ENCODE measurements at regions not wholly inside any gene's neighbourhood (a gene's known extent, or its start where the extent isn't known, plus 50 kb on each side); places are given as distances from the start of the nearest gene placed in this dataset.

DNA sequence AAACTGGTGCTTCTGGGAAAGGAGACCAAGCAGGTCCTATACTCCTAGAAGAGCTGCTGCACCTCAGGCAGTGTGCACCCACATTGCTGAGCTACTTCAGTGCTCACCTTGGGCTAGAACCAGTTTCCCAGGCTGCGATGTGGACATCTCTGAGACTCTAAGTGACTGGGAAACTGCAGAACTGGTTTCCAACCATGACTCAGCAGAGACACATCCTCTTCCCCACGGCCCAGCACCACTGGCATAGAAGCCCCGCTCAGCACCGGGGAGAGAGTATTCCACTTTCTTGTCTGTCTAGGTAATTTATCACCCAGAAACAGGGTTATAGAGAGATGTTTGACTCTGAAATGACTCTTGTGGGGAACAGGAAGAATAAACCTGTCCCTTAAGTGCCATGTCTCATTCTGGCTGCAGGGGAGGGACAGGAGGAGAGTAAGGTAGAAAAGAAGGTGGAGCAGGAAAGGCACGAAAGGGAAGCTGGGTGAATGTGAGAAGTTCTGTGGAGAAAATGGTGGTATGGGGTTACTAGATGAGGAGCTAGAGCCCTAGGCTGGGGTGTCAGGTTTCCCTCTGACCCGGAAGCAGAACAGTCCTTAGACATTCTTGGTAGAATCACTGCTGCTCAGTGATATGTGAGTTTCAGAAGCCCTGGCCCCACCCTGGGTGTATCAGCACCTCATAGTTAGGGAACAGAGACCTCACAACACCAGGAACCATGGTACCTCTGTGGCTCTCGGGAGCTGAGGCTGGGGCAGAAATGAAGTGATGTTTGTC is 340.4 kb upstream of the NCAM1 start:
- no peak overlapping the region for H3K4me3 ChIP-seq (ENCODE audit: low read depth in 2 of 2, low read length in 2 of 2)
- ATAC-seq = no peak

DNA sequence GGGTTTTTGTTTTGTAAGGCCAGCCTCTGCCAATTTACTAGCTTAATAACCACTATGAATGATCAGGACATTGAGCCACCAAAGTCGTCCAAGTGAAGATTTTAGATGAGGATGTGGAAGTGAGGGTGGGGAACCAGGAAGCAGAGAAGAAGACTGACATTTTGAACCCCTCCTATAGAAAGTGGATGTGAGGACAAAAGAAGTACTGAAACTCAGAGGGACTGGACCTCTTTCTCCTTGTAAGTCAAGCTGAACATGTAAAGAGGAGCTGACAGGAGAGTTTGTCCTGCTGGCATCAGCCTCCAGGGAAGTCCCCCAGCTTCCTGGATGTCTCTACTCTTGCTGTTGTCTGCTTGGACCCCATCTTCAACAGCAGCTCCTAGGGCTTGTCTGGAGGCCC is 338.2 kb upstream of the NCAM1 start:
- H3K36me3 ChIP-seq (ENCODE audit: control insufficient read depth, insufficient read depth, low read length) = no peaks in the 10 kb centered on the region
- no peak for DNase-seq (ENCODE audit: low read depth, low spot score)
- H3K4me1 ChIP-seq (ENCODE audit: control insufficient read depth, insufficient read depth, low read length) = no peaks in the 10 kb centered on the region
- no peak overlapping the region for H3K27ac ChIP-seq (ENCODE audit: low read length)
- ChIA-PET CTCF (interaction anchor here (0.7 kb wide), 1 partner anchor 50 kb away, joined by 3 read pairs; no protein-coding TSS in a partner anchor), POLR2A (no interaction called here)
- H3K4me3 ChIP-seq (ENCODE audit: low read depth in 2 of 2, low read length in 2 of 2) = no peak overlapping the region
- in situ Hi-C loops (cut with HindIII; ENCODE audit: low pct_unique_long_range_greater_than_20kb, low sequenced_read_pairs) = no loop called here
- BruUV-seq (replicated peaks) = no TSS peak
- TF ChIP-seq POLR2AphosphoS5 (IDR thresholded peaks at IDR 0.05; ENCODE audit: low read depth, low read length) (no peak), SIN3A (IDR thresholded peaks at IDR 0.05; ENCODE audit: borderline replicate concordance, insufficient read depth, low read depth, low read length) (no peak), TCF7L2 (IDR thresholded peaks at IDR 0.05; ENCODE audit: low read depth, low read length) (no peak)
- TF ChIP-seq, protein P1, sequence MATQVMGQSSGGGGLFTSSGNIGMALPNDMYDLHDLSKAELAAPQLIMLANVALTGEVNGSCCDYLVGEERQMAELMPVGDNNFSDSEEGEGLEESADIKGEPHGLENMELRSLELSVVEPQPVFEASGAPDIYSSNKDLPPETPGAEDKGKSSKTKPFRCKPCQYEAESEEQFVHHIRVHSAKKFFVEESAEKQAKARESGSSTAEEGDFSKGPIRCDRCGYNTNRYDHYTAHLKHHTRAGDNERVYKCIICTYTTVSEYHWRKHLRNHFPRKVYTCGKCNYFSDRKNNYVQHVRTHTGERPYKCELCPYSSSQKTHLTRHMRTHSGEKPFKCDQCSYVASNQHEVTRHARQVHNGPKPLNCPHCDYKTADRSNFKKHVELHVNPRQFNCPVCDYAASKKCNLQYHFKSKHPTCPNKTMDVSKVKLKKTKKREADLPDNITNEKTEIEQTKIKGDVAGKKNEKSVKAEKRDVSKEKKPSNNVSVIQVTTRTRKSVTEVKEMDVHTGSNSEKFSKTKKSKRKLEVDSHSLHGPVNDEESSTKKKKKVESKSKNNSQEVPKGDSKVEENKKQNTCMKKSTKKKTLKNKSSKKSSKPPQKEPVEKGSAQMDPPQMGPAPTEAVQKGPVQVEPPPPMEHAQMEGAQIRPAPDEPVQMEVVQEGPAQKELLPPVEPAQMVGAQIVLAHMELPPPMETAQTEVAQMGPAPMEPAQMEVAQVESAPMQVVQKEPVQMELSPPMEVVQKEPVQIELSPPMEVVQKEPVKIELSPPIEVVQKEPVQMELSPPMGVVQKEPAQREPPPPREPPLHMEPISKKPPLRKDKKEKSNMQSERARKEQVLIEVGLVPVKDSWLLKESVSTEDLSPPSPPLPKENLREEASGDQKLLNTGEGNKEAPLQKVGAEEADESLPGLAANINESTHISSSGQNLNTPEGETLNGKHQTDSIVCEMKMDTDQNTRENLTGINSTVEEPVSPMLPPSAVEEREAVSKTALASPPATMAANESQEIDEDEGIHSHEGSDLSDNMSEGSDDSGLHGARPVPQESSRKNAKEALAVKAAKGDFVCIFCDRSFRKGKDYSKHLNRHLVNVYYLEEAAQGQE (IDR thresholded peaks at IDR 0.05; ENCODE audit: insufficient read depth in 1 of 2, low read depth in 2 of 2, low read length in 1 of 2) = no peak
- TF ChIP-seq, protein P2, sequence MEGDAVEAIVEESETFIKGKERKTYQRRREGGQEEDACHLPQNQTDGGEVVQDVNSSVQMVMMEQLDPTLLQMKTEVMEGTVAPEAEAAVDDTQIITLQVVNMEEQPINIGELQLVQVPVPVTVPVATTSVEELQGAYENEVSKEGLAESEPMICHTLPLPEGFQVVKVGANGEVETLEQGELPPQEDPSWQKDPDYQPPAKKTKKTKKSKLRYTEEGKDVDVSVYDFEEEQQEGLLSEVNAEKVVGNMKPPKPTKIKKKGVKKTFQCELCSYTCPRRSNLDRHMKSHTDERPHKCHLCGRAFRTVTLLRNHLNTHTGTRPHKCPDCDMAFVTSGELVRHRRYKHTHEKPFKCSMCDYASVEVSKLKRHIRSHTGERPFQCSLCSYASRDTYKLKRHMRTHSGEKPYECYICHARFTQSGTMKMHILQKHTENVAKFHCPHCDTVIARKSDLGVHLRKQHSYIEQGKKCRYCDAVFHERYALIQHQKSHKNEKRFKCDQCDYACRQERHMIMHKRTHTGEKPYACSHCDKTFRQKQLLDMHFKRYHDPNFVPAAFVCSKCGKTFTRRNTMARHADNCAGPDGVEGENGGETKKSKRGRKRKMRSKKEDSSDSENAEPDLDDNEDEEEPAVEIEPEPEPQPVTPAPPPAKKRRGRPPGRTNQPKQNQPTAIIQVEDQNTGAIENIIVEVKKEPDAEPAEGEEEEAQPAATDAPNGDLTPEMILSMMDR (IDR thresholded peaks at IDR 0.05) = no peak
- no peak for ATAC-seq
- intact Hi-C loops (cut with micrococcal nuclease; ENCODE audit: unreplicated experiment) = no loop called here
- no peaks in the 10 kb centered on the region for H3K27me3 ChIP-seq (ENCODE audit: control insufficient read depth, insufficient read depth, low read length)
- no peaks in the 10 kb centered on the region for H3K9me3 ChIP-seq (ENCODE audit: control insufficient read depth, insufficient read depth, low read depth, low read length)

More for the DNA sequence above, 340.4 kb upstream of the NCAM1 start:
- Histone ChIP-seq H3K4me1 (ENCODE audit: control insufficient read depth, insufficient read depth, low read length) (no peaks in the 10 kb centered on the region), H3K9me3 (ENCODE audit: control insufficient read depth, insufficient read depth, low read depth, low read length) (no peaks in the 10 kb centered on the region), H3K27ac (ENCODE audit: low read length) (no peak overlapping the region), H3K27me3 (ENCODE audit: control insufficient read depth, insufficient read depth, low read length) (no peaks in the 10 kb centered on the region), H3K36me3 (ENCODE audit: control insufficient read depth, insufficient read depth, low read length) (no peaks in the 10 kb centered on the region)
- CTCF ChIA-PET = no interaction called here
- no peak for DNase-seq (ENCODE audit: low read depth, low spot score)
- intact Hi-C loops (cut with micrococcal nuclease; ENCODE audit: unreplicated experiment) (no loop called here), in situ Hi-C loops (cut with HindIII; ENCODE audit: low pct_unique_long_range_greater_than_20kb, low sequenced_read_pairs) (no loop called here)
- POLR2A ChIA-PET = no interaction called here
- TF ChIP-seq SIN3A (IDR thresholded peaks at IDR 0.05; ENCODE audit: borderline replicate concordance, insufficient read depth, low read depth, low read length) (no peak), POLR2AphosphoS5 (IDR thresholded peaks at IDR 0.05; ENCODE audit: low read depth, low read length) (no peak), TCF7L2 (IDR thresholded peaks at IDR 0.05; ENCODE audit: low read depth, low read length) (no peak)
- TF ChIP-seq, protein P1 (IDR thresholded peaks at IDR 0.05; ENCODE audit: insufficient read depth in 1 of 2, low read depth in 2 of 2, low read length in 1 of 2) = no peak
- TF ChIP-seq, protein P2 (IDR thresholded peaks at IDR 0.05) = no peak
- no TSS peak for BruUV-seq (replicated peaks)
